ENCODE measurements at regions not wholly inside any gene's neighbourhood (a gene's known extent, or its start where the extent isn't known, plus 50 kb on each side); places are given as distances from the start of the nearest gene placed in this dataset.

DNA sequence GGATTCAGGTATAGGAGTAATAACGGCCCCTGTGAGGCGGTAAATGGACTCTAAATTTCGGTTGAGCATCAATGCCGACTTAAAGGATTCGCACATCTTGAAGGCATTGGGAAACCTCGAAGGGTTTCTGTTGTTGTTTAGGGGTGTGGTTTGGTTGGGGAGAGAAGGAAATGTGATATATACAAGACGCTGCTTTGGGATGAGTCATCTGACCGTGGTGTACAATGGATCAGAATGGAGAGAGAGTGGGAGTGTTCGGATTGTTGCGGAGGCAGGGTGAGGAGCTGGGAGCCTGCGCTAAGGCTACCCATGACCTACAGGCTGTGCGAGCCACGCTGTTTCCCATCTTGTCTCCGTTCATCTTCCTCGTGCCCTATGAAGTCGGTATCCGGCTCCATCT lies 60.4 kb upstream of the ERCC6L2 start:
- TF ChIP-seq, protein P1, sequence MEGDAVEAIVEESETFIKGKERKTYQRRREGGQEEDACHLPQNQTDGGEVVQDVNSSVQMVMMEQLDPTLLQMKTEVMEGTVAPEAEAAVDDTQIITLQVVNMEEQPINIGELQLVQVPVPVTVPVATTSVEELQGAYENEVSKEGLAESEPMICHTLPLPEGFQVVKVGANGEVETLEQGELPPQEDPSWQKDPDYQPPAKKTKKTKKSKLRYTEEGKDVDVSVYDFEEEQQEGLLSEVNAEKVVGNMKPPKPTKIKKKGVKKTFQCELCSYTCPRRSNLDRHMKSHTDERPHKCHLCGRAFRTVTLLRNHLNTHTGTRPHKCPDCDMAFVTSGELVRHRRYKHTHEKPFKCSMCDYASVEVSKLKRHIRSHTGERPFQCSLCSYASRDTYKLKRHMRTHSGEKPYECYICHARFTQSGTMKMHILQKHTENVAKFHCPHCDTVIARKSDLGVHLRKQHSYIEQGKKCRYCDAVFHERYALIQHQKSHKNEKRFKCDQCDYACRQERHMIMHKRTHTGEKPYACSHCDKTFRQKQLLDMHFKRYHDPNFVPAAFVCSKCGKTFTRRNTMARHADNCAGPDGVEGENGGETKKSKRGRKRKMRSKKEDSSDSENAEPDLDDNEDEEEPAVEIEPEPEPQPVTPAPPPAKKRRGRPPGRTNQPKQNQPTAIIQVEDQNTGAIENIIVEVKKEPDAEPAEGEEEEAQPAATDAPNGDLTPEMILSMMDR (conservative IDR thresholded peaks at IDR 0.05; ENCODE audit: low read length) = no peak
- H3K4me3 ChIP-seq (ENCODE audit: low read length) = no peak overlapping the region
- DNase-seq (ENCODE audit: low read depth) = no peak

DNA sequence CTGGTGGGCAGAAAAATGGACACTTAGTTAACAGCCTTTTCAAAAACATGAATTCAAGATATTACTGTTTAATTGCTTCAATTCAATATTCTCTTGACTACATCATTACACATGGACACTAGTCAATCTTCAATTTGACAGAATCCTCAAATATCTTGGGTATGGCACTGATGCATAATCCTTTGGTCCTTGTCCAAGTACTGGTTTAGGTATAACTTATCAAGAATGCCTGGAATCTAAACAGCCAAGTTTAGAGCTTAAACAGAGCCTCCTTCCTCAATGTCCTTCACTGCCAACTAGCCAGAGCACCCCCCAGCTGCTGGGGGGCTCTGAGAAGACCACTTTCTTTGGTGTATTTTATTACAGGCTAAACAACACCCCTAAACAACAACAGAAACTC lies 61.6 kb upstream of the ERCC6L2 start:
- DNase-seq (ENCODE audit: low read depth) = no peak
- TF ChIP-seq, protein P1 (conservative IDR thresholded peaks at IDR 0.05; ENCODE audit: low read length) = no peak
- no peak overlapping the region for H3K4me3 ChIP-seq (ENCODE audit: low read length)

DNA sequence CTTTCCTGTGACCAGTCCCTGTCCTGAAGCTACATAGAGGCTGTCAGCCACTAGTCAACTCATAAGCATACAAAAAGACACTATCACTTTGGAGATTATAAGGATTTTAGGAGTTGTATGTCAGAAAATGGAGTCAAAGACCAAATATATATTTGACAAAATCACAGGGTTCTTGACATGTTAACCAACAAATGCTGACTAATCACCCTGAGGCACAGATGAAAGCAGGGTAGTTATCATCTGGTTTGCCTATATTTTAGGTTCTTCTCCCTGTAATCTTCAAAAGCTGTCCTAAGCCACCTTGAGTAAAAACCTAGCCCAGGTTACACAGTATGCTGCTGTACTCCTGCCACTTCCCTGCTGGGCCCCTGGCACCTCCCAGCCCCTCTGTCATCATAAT lies 64.7 kb upstream of the ERCC6L2 start:
- H3K4me3 ChIP-seq (ENCODE audit: low read length) = no peak overlapping the region
- no peak for DNase-seq (ENCODE audit: low read depth)
- TF ChIP-seq, protein P1 (conservative IDR thresholded peaks at IDR 0.05; ENCODE audit: low read length) = no peak

DNA sequence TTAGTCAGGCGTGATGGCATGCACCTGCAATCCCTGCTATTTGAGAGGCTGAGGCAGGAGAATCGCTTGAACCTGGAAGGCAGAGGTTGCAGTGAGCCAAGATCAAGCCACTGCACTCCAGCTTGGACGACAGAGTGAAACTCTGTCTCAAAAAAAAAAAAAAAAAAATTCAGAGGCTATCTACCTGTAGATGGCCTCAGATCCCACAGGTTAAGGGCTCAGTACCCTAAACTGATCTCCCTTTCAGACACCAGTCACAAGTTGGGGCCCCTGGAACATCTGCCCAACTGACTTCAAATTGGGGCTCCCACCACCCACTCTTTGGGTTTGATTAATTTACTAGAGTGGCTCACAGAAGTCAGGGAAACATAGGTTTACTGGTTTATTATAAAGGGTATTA lies 65.4 kb upstream of the ERCC6L2 start:
- TF ChIP-seq, protein P1 (conservative IDR thresholded peaks at IDR 0.05; ENCODE audit: low read length) = no peak
- no peak for DNase-seq (ENCODE audit: low read depth)
- no peak overlapping the region for H3K4me3 ChIP-seq (ENCODE audit: low read length)

DNA sequence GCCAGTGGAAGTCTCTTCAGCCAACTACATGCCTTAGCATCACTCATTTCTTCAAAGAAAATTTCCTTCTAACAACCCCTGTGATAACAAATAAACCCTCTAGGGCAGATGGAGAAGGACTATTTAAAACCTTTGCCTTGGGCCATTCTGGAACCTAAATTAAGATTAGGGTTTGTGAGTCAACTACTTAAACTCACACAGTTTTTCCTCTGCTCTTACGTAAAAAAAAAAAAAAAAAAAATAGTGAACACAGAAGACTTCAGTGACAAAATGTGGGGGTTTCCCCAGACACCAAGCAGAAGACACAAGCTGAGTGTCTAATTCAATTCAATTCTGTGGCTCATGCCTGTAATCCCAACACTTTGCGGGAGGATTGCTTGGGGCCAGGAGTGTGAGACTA lies 65.8 kb upstream of the ERCC6L2 start:
- H3K4me3 ChIP-seq (ENCODE audit: low read length) = no peak overlapping the region
- DNase-seq (ENCODE audit: low read depth) = no peak
- TF ChIP-seq, protein P1 (conservative IDR thresholded peaks at IDR 0.05; ENCODE audit: low read length) = no peak

DNA sequence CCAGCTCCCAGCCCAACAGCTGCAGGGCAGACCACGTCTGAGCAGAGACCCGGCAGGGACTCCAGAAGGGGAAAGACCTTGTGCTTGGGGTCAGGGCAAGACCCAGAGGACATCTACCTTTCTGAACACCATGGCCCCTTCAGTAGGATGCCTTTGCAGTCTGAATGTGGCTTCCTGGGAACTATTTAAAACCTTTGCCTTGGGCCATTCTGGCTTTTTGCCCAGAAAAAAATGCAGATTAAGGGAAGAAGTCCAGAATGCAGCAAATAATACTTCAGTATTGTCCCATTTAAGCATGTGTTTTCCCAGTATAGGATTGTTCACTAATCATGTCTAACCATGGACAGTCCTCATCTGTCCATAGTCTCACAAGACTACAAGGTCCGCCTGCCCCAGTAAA lies 67.5 kb upstream of the ERCC6L2 start:
- no peak overlapping the region for H3K4me3 ChIP-seq (ENCODE audit: low read length)
- TF ChIP-seq, protein P1 (conservative IDR thresholded peaks at IDR 0.05; ENCODE audit: low read length) = no peak
- DNase-seq (ENCODE audit: low read depth) = peak; percentile 32

DNA sequence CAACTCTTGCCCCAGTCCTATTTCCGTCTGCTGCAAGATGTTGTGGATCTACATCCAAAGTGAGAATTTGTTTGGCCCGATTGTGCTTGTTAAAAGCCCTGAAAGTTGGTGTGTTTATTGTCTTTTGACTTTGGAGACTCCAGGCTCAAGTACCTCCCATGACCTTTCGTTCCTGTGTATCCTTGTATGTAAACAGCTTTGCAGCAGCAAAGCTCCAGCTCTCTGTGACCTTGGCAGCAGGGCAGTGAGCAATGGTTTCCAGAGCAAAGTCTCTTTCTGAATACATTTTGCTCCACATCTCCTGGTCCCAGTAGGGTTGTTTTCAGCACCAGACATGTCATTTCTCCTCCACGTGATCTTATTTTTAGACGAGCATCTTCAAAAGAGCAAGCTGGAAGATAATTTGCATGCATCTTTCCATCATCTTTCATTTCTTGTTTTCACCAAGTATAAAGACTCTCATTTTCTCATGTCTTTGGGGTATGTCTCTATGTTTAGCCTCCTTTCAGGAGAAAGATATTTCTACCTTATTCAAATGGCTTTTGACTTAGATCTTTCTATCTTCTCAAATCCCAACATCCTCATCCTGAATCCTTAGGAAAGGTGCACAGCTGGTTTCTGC lies 68.1 kb upstream of the ERCC6L2 start:
- no peak for DNase-seq (ENCODE audit: low read depth)
- no peak overlapping the region for H3K4me3 ChIP-seq (ENCODE audit: low read length)
- TF ChIP-seq, protein P1 (conservative IDR thresholded peaks at IDR 0.05; ENCODE audit: low read length) = no peak

Measured in AG10803 (cell line).